Lung microvascular endothelial cell (primary cell): ENCODE measurements at regions not wholly inside any gene's neighbourhood (a gene's known extent, or its start where the extent isn't known, plus 50 kb on each side); places are given as distances from the start of the nearest gene placed in this dataset.
"Not testable (repeated sequence)": the region's sequence is repeated elsewhere in the genome, so short reads cannot be mapped to it uniquely, and the experiment has no call there.

ENCODE experiments used
- DNase-seq, 2 donors: peaks; one replicate each; pipeline versions ENCODE4 v3.0.0 to v3.0.0-alpha.2; 2010; ENCODE audit warnings: low read depth in 2 of 2

DNA sequence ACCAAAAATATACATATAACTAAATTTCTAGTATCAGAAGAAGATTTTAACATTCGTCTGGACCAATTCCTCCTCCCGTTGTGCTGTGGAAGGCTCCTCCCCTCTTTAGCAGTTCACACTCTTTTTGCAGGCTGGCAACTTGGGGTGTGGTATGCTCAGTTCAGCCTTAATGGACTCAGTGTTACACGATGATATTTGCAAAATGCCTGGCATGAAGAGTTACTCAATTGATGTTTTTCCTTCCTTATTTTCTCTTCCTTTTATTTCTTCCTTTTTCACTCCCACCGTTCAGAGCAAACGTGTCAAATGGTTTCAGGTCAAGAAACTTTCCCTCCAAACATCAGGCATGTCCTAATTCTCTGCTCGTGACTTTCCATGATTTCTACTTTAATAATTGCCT lies 248.3 kb downstream of the PHF14 start:
- DNase-seq = no peak

GRCh38 chr7:11224535-11224934 lies 250.9 kb downstream of the PHF14 start:
- DNase-seq = no peak

DNA sequence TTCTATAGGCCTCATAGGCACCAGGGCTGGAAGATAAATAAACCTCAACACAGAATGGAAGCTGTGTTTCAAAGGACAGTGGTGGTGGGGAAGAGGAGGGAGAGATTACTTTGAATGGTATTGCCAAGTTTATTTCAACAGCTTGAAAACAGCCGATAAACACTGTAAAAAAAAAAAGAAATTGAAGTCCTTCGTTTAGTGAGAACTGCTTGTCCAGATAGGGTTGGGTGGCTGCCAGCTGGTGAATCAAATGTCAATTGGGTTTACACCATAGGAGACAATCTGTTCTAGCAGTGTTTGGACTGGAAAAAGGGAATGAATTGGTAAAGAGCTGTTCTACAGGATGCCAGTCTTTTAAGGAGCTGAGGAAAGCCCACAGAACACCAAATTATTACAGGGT lies 254.8 kb downstream of the PHF14 start:
- peak in 1 of 2 donors; percentile 4 for DNase-seq

- DNase-seq = no peak
Observed at GRCh38 chr7:11231190-11231589, 257.5 kb downstream of the PHF14 start.

DNA sequence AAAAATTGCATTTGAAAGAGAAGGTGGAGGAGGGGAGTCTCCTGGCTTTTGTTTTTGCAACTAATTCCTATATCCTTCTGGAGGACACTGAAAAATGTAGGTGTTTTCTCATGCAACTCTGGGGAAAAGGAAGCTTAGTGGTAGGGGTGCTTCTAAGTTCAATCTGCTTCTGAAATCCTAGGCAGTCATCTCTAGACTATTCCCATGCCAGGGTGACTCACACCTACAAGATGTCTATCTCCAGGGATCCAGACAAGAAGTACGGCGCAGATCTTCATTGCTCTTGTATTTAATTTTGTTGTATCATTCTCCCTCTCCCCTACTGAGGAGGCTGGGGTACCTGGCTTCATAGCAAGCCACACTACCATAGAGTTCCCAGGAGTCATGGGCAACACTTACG lies 258.8 kb downstream of the PHF14 start:
- no peak for DNase-seq

DNA sequence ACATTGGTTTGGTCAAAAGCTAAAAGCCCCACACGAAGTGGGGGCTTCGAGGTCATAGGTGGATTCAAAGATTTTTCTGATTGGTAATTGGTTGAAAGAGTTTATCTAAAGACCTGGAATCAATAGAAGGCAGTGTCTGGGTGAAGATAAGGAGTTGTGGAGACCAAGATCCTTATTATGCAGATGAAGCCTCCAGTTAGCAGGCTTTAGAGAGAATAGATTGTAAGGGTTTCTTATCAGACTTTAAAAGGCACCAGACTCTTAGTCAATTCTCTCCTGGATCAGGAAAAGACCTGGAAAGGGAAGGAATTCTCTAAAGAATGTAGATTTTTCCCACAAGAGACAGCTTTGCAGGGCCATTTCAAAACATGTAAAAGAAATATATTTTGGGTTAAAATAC lies 260.2 kb downstream of the PHF14 start:
- DNase-seq = no peak

GRCh38 chr7:11235491-11235890 lies 261.8 kb downstream of the PHF14 start:
- DNase-seq = no peak

GRCh38 chr7:11236680-11237079 lies 263.0 kb downstream of the PHF14 start:
- no peak for DNase-seq

DNA sequence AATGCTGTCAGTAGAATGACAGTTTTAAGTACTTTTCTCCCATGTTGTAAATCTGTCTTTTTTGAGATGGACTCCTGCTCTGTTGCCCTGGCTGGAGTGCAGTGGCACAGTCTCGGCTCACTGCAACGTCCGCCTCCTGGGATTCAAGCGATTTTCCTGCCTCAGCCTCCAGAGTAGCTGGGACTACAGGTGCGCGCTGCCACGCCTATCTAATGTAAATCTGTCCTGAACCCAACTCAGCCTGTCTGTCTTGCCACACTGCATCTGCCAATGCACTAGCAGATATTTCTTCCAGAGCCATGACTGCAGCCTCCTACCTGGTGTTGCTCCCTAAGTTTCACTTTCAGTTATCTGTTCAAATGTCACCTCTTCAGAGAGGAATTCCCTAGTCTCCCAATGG lies 264.1 kb downstream of the PHF14 start:
- DNase-seq = no peak

- no peak for DNase-seq
Observed at GRCh38 chr7:11239316-11239715, 265.6 kb downstream of the PHF14 start.

GRCh38 chr7:11243739-11244138 lies 270.1 kb downstream of the PHF14 start:
- DNase-seq = no peak

- no peak for DNase-seq
Observed at GRCh38 chr7:11244149-11244548, 270.5 kb downstream of the PHF14 start.

GRCh38 chr7:11247545-11247944 lies 273.9 kb downstream of the PHF14 start:
- no peak for DNase-seq

GRCh38 chr7:11251436-11251835 lies 277.8 kb downstream of the PHF14 start:
- DNase-seq = no peak

- DNase-seq = no peak
Observed at GRCh38 chr7:11252011-11252607, 278.4 kb downstream of the PHF14 start.

DNA sequence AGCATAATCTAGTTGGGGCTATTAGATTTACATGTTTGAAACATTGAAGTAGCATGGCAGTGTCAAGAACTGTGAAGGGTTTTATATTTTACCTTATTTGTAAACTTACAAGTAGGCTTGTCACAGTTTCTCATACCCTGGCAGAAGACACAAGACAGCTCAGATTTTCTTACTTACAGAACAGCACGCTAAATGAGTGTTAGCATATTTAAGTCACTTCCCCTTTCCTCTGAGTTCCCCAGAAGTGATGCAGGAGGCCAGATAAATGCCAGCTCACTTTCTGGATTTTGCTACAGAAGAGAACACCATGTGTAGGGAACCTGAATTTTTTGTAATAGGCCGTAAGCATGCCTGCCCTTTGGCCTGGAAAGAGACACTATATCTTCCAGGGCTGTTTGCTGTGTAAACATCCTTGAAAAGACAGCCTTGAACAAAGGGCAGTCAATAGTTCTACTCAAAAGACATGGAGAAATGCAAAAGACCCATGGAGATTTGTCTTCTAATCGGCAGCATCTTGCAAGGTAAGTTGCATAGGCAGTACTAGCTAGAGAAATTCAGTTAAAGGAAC lies 279.1 kb downstream of the PHF14 start:
- no peak for DNase-seq

- DNase-seq = no peak
Observed at GRCh38 chr7:11256501-11256900, 282.8 kb downstream of the PHF14 start.

GRCh38 chr7:11261470-11261869 lies 287.8 kb downstream of the PHF14 start:
- peak in 1 of 2 donors; percentile 2 for DNase-seq

DNA sequence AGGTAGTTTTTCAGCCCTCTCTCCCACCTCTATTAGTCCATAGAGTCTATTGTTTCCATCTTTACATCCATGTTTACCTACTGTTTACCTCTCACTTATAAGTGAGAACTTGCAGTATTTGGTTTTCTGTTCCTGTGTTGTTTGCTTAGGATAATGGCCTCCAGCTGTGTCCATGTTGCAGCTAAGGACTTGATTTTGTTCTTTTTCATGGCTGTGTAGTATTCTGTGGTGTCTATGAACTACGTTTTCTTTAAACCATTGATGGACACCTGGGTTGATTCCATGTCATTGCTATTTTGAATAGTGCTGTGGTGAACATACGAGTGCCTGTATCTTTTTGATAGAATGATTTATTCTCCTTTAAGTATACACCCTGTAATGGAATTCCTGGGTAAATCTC lies 292.4 kb downstream of the PHF14 start:
- no peak for DNase-seq

GRCh38 chr7:11272352-11272751 lies 298.7 kb downstream of the PHF14 start:
- DNase-seq = no peak

- DNase-seq = no peak
Observed at GRCh38 chr7:11274074-11274473, 300.4 kb downstream of the PHF14 start.

DNA sequence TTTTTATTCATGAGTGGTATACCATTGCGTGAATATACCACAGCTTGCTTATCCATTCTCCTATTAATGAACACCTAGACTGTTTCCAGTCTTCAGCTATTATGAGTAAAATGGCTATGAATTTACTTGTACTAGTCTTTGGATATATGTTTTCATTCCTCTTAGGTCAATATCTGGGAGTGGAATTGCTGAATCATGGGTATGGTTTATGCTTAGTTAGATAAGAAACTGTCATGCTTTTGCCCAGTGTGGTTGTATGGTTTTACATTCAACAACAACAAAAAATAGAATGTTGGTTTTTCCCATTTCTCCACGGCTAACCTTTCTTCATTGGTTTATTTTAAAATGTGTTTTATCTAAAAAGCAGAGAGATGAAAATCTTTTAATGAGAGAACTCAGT lies 308.3 kb downstream of the PHF14 start:
- no peak for DNase-seq

GRCh38 chr7:11283584-11283983 lies 309.9 kb downstream of the PHF14 start:
- not testable (repeated sequence) for DNase-seq

DNA sequence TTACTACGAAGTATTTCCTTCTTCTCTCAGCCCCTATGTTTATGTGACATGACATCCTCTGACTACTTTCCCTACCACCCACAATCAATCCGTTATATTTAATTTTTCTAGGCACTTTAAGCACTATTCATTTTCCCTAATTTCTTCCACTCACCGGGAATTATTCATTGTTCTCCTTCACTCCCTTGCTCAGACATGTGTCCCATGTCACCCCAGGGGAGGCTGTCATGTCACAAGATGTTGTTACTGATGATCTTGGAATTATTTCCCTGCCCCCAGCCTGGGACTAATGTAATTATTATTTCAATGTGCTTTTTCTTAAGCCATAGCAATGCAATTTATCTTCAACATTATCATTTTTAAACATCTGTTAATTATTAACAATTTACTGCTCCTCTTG lies 317.2 kb downstream of the PHF14 start:
- no peak for DNase-seq
